Cardiac fibroblast (primary cell): ENCODE measurements at regions not wholly inside any gene's neighbourhood (a gene's known extent, or its start where the extent isn't known, plus 50 kb on each side); places are given as distances from the start of the nearest gene placed in this dataset.
"Not testable (repeated sequence)": the region's sequence is repeated elsewhere in the genome, so short reads cannot be mapped to it uniquely, and the experiment has no call there.

Experiments used
- DNase-seq, 2 donors: peaks; one replicate each; pipeline versions ENCODE4 v3.0.0 to v3.0.0-alpha.2; 2010; ENCODE audit warnings: low read depth in 2 of 2
- H3K4me3 ChIP-seq, 2 donors: replicated peaks in 1 of 2; 1 replicate in 1 of 2; 2 replicates in 1 of 2; pipeline ENCODE4 v1.5.1; 2011; ENCODE audit warnings: low read depth in 2 of 2, low read length in 2 of 2, mild to moderate bottlenecking in 2 of 2, moderate library complexity in 1 of 2
- CTCF ChIP-seq: IDR thresholded peaks from one replicate; pipeline ENCODE4 v1.5.1; 2011; ENCODE audit warnings: low read depth, mild to moderate bottlenecking, low read length, inconsistent platforms

GRCh38 chr6:85361643-85362014 lies 88.3 kb upstream of the NT5E start:
- no peak for DNase-seq
- no peak for TF ChIP-seq CTCF
- H3K4me3 ChIP-seq, result no peak overlapping the region

- peak; percentile 86 to 96 for DNase-seq
- H3K4me3 ChIP-seq, result no peak overlapping the region
- TF ChIP-seq CTCF, result no peak
Measured at GRCh38 chr6:85360794-85361642, 88.9 kb upstream of the NT5E start.

- no peak for TF ChIP-seq CTCF
- no peak overlapping the region for H3K4me3 ChIP-seq
- DNase-seq, result no peak
Measured at GRCh38 chr6:85357651-85358050, 92.2 kb upstream of the NT5E start.

GRCh38 chr6:85356743-85357142 lies 93.1 kb upstream of the NT5E start:
- DNase-seq, result not testable (repeated sequence)

GRCh38 chr6:85355816-85356215 lies 94.1 kb upstream of the NT5E start:
- no peak for DNase-seq
- no peak for TF ChIP-seq CTCF
- H3K4me3 ChIP-seq, result no peak overlapping the region

More at GRCh38 chr6:85356743-85357142, 93.1 kb upstream of the NT5E start:
- H3K4me3 ChIP-seq, result not testable (repeated sequence)

- peak; percentile 88 for TF ChIP-seq CTCF
- DNase-seq, result peak; percentile 80 to 84
- H3K4me3 ChIP-seq, result no peak overlapping the region
Measured at GRCh38 chr6:85354761-85355618, 94.9 kb upstream of the NT5E start.

GRCh38 chr6:85353012-85353411 lies 96.9 kb upstream of the NT5E start:
- DNase-seq, result no peak
- H3K4me3 ChIP-seq, result no peak overlapping the region
- TF ChIP-seq CTCF, result no peak
